ENCODE measurements at regions not wholly inside any gene's neighbourhood (a gene's known extent, or its start where the extent isn't known, plus 50 kb on each side); places are given as distances from the start of the nearest gene placed in this dataset.

DNA sequence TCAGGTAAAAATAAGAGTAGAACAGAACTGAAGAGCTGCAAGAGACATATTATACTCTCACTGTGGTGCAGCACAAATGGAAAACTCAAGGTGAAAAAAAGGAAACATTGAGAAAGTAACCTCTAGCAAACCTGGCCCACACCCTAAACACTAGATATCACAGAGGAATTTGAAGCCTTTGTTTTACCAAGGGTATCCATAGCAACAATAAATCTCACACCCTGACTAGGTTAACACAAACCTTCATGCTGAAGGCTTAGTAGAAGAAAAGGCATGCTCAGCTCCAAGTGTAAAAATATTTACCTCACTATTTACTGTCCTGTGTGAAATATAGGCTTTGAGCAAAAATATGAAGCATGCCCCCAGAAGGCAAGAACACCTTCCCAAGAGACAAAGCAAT lies 61.9 kb upstream of the TAB3 start:
- TF ChIP-seq OSR2 (tag by site-specific recombination; IDR thresholded peaks at IDR 0.05), result no peak
- no peak for TF ChIP-seq YY2 (tag by site-specific recombination; IDR thresholded peaks at IDR 0.05)
- no peak overlapping the region for H3K27ac ChIP-seq (ENCODE audit: extremely low read depth, low read depth, low read length)
- CTCF ChIA-PET, result interaction anchor here (0.6 to 1.0 kb wide), 3 partner anchors 10 to 40 kb away, joined by 3 to 4 read pairs (median 3); no protein-coding TSS in a partner anchor

DNA sequence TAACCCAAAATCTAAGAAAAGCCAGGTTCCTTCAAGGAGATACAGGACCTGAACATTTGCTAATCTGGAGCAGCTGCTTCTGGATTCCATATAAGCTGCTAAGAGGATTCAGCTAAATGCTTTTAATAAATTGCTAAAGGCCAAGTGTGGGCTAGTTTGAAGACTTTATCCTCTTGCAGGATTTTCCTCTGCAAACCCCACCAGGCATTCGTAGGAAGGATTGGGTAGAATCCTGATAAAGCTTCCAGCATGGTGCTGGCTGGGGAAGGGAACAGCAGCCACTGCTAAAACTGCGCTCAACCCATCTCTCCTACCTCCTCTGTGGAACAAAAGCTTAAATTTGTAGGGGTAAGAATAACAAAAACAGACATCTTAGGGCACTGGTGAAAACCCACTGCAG lies 61.3 kb upstream of the TAB3 start:
- H3K4me1 ChIP-seq (ENCODE audit: control insufficient read depth, insufficient read depth, low read length), result no peaks in the 10 kb centered on the region
- H3K36me3 ChIP-seq (ENCODE audit: control insufficient read depth in 2 of 2, insufficient read depth in 1 of 2, low read length in 2 of 2), result no peaks in the 10 kb centered on the region
- POLR2A ChIA-PET, result no interaction called here
- no peak overlapping the region for H3K4me3 ChIP-seq (ENCODE audit: low read depth, low read length)
- CTCF ChIA-PET, result interaction anchor here (0.6 to 1.0 kb wide), 3 partner anchors 10 to 93 kb away, joined by 3 to 4 read pairs (median 3); no protein-coding TSS in a partner anchor
- no peak for TF ChIP-seq ZNF433 (tag by site-specific recombination; IDR thresholded peaks at IDR 0.05; ENCODE audit: low read depth)
- TF ChIP-seq ZNF311 (tag by site-specific recombination; IDR thresholded peaks at IDR 0.05; ENCODE audit: borderline replicate concordance), result no peak
- TF ChIP-seq ZNF354C (tag by site-specific recombination; IDR thresholded peaks at IDR 0.05; ENCODE audit: borderline replicate concordance, low read depth), result no peak
- TF ChIP-seq ZNF10 (tag by site-specific recombination; IDR thresholded peaks at IDR 0.05), result no peak
- no peak for TF ChIP-seq GLIS1 (tag by site-specific recombination; IDR thresholded peaks at IDR 0.05)
- no peak for TF ChIP-seq SETDB1 (IDR thresholded peaks at IDR 0.05; ENCODE audit: insufficient read length, low read length)
- no peak for TF ChIP-seq ZEB2 (tag by site-specific recombination; IDR thresholded peaks at IDR 0.05)
- TF ChIP-seq, protein P1, sequence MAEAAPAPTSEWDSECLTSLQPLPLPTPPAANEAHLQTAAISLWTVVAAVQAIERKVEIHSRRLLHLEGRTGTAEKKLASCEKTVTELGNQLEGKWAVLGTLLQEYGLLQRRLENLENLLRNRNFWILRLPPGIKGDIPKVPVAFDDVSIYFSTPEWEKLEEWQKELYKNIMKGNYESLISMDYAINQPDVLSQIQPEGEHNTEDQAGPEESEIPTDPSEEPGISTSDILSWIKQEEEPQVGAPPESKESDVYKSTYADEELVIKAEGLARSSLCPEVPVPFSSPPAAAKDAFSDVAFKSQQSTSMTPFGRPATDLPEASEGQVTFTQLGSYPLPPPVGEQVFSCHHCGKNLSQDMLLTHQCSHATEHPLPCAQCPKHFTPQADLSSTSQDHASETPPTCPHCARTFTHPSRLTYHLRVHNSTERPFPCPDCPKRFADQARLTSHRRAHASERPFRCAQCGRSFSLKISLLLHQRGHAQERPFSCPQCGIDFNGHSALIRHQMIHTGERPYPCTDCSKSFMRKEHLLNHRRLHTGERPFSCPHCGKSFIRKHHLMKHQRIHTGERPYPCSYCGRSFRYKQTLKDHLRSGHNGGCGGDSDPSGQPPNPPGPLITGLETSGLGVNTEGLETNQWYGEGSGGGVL (tag by site-specific recombination; IDR thresholded peaks at IDR 0.05), result no peak
- TF ChIP-seq ZNF174 (tag by site-specific recombination; IDR thresholded peaks at IDR 0.05), result no peak
- TF ChIP-seq ZXDB (tag by site-specific recombination; IDR thresholded peaks at IDR 0.05), result no peak
- no peak for TF ChIP-seq ZBTB20 (tag by site-specific recombination; IDR thresholded peaks at IDR 0.05)
- TF ChIP-seq ZNF350 (tag by site-specific recombination; IDR thresholded peaks at IDR 0.05), result no peak
- H3K9me3 ChIP-seq (ENCODE audit: control insufficient read depth, insufficient read depth, low read depth, low read length), result no peaks in the 10 kb centered on the region
- H3K27ac ChIP-seq (ENCODE audit: extremely low read depth, low read depth, low read length), result no peak overlapping the region

More for the DNA sequence above, 61.9 kb upstream of the TAB3 start:
- Histone ChIP-seq H3K36me3 (ENCODE audit: control insufficient read depth in 2 of 2, insufficient read depth in 1 of 2, low read length in 2 of 2) (no peaks in the 10 kb centered on the region), H3K9me3 (ENCODE audit: control insufficient read depth, insufficient read depth, low read depth, low read length) (no peaks in the 10 kb centered on the region), H3K4me3 (ENCODE audit: low read depth, low read length) (no peak overlapping the region), H3K4me1 (ENCODE audit: control insufficient read depth, insufficient read depth, low read length) (no peaks in the 10 kb centered on the region)
- POLR2A ChIA-PET, result no interaction called here

DNA sequence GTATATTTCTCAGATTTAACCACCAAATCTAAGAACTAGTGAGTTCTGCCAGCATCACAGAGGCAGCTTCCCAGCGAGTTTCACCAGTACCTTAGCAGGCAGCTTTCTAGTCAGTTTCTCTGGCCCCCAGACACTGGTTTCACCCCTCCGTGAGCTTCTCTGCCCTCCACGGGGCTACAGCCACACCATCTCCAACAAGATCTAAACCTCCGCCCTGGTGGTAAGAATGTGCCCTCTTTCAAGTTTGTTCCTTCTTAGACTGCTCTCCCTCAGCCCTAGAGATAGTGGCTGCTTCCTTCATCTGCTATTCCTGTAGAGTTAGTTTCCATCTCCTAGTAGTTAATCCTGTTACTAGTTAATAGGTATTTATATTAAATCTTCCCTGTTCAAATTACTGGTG lies 60.5 kb upstream of the TAB3 start:
- H3K9me3 ChIP-seq (ENCODE audit: control insufficient read depth, insufficient read depth, low read depth, low read length), result no peaks in the 10 kb centered on the region
- POLR2A ChIA-PET, result no interaction called here
- H3K4me3 ChIP-seq (ENCODE audit: low read depth, low read length), result no peak overlapping the region
- no peaks in the 10 kb centered on the region for H3K4me1 ChIP-seq (ENCODE audit: control insufficient read depth, insufficient read depth, low read length)
- H3K36me3 ChIP-seq (ENCODE audit: control insufficient read depth in 2 of 2, insufficient read depth in 1 of 2, low read length in 2 of 2), result no peaks in the 10 kb centered on the region
- no peak for TF ChIP-seq KLF1 (tag by site-specific recombination; IDR thresholded peaks at IDR 0.05)
- H3K27ac ChIP-seq (ENCODE audit: extremely low read depth, low read depth, low read length), result no peak overlapping the region
- CTCF ChIA-PET, result interaction anchor here (1.8 kb wide), 1 partner anchor 89 kb away, joined by 4 read pairs; no protein-coding TSS in a partner anchor

DNA sequence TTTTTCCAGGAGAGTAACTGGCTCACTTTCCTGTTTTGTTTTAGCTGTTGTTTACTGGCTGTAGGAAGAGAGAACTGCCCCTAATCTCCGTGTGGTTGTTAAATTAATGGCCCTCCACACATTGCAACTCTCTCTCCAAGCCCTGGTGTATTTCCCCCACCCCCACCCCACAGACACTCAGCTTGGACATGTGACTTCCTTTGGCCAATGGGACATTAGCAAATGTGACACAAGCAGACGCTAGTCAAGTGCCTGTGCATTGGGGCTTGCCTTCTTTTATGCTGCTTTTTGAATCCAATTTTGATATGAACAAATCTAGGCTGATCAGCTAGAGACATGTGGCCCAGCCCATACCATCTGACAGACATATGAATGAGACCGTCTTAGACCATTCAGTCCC lies 59.6 kb upstream of the TAB3 start:
- Histone ChIP-seq H3K4me1 (ENCODE audit: control insufficient read depth, insufficient read depth, low read length) (no peaks in the 10 kb centered on the region), H3K9me3 (ENCODE audit: control insufficient read depth, insufficient read depth, low read depth, low read length) (no peaks in the 10 kb centered on the region), H3K27ac (ENCODE audit: extremely low read depth, low read depth, low read length) (no peak overlapping the region), H3K36me3 (ENCODE audit: control insufficient read depth in 2 of 2, insufficient read depth in 1 of 2, low read length in 2 of 2) (no peaks in the 10 kb centered on the region), H3K4me3 (ENCODE audit: low read depth, low read length) (no peak overlapping the region)
- CTCF ChIA-PET, result interaction anchor here (0.6 to 1.8 kb wide), 3 partner anchors 23 to 684 kb away, joined by 4 read pairs; no protein-coding TSS in a partner anchor
- POLR2A ChIA-PET, result no interaction called here
- TF ChIP-seq, protein P2, sequence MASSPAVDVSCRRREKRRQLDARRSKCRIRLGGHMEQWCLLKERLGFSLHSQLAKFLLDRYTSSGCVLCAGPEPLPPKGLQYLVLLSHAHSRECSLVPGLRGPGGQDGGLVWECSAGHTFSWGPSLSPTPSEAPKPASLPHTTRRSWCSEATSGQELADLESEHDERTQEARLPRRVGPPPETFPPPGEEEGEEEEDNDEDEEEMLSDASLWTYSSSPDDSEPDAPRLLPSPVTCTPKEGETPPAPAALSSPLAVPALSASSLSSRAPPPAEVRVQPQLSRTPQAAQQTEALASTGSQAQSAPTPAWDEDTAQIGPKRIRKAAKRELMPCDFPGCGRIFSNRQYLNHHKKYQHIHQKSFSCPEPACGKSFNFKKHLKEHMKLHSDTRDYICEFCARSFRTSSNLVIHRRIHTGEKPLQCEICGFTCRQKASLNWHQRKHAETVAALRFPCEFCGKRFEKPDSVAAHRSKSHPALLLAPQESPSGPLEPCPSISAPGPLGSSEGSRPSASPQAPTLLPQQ (tag by site-specific recombination; IDR thresholded peaks at IDR 0.05), result no peak
- TF ChIP-seq ZNF394 (tag by site-specific recombination; IDR thresholded peaks at IDR 0.05; ENCODE audit: borderline replicate concordance) (no peak), ZBTB21 (tag by site-specific recombination; IDR thresholded peaks at IDR 0.05) (no peak), ZFHX2 (tag by site-specific recombination; conservative IDR thresholded peaks at IDR 0.05) (no peak), ZNF133 (tag by site-specific recombination; IDR thresholded peaks at IDR 0.05) (no peak), ZFP41 (tag by site-specific recombination; IDR thresholded peaks at IDR 0.05; ENCODE audit: borderline replicate concordance) (no peak)
- TF ChIP-seq, protein P3, sequence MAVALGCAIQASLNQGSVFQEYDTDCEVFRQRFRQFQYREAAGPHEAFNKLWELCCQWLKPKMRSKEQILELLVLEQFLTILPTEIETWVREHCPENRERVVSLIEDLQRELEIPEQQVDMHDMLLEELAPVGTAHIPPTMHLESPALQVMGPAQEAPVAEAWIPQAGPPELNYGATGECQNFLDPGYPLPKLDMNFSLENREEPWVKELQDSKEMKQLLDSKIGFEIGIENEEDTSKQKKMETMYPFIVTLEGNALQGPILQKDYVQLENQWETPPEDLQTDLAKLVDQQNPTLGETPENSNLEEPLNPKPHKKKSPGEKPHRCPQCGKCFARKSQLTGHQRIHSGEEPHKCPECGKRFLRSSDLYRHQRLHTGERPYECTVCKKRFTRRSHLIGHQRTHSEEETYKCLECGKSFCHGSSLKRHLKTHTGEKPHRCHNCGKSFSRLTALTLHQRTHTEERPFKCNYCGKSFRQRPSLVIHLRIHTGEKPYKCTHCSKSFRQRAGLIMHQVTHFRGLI (tag by site-specific recombination; IDR thresholded peaks at IDR 0.05), result no peak
- TF ChIP-seq, protein P4, sequence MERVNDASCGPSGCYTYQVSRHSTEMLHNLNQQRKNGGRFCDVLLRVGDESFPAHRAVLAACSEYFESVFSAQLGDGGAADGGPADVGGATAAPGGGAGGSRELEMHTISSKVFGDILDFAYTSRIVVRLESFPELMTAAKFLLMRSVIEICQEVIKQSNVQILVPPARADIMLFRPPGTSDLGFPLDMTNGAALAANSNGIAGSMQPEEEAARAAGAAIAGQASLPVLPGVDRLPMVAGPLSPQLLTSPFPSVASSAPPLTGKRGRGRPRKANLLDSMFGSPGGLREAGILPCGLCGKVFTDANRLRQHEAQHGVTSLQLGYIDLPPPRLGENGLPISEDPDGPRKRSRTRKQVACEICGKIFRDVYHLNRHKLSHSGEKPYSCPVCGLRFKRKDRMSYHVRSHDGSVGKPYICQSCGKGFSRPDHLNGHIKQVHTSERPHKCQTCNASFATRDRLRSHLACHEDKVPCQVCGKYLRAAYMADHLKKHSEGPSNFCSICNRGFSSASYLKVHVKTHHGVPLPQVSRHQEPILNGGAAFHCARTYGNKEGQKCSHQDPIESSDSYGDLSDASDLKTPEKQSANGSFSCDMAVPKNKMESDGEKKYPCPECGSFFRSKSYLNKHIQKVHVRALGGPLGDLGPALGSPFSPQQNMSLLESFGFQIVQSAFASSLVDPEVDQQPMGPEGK (tag by site-specific recombination; IDR thresholded peaks at IDR 0.05), result no peak
